Erythroblast (primary cell): ENCODE measurements at regions not wholly inside any gene's neighbourhood (a gene's known extent, or its start where the extent isn't known, plus 50 kb on each side); places are given as distances from the start of the nearest gene placed in this dataset.

Source experiments
- GATA1 ChIP-seq: IDR thresholded peaks from 2 replicates; pipeline ENCODE4 v1.6.1; 2011; ENCODE audit warnings: low read depth, mild to moderate bottlenecking, control low read depth, low read length, moderate library complexity
- POLR2A ChIP-seq: IDR thresholded peaks from 2 replicates; pipeline ENCODE4 v1.6.1; 2011; ENCODE audit warnings: mild to moderate bottlenecking, low read length

DNA sequence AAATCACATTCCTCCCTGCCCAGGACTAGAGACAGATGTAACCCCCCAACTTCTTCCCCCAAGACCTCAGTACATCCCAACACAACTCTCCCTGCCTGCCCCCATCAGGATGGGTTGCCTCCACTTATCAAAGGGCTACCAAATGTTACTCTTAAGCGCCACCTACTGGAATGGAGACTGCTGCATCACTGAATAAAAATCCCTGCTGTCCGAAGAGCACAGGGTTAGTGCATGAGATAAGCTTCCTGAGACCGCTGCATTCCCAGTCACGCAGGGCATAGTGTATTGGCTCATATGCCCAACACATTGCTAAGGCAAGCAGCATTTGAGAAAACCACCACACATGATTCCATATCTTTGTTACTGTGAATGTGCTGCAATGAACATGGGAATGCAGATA lies 544.5 kb downstream of the PPP4R3C start:
- no peak for TF ChIP-seq POLR2A
- no peak for TF ChIP-seq GATA1
